AG09319 (cell line): ENCODE measurements at regions not wholly inside any gene's neighbourhood (a gene's known extent, or its start where the extent isn't known, plus 50 kb on each side); places are given as distances from the start of the nearest gene placed in this dataset.
"Not testable (repeated sequence)": the region's sequence is repeated elsewhere in the genome, so short reads cannot be mapped to it uniquely, and the experiment has no call there.

Experiments
- DNase-seq: peaks from one replicate; pipeline ENCODE4 v3.0.0-alpha.2; 2010; ENCODE audit warnings: low read depth; ENCODE audit errors: extremely low read depth
- CTCF ChIP-seq: IDR thresholded peaks from 2 replicates; pipeline ENCODE4 v1.5.1; 2011; ENCODE audit warnings: low read depth, mild to moderate bottlenecking, inconsistent platforms, low read length, moderate library complexity

- TF ChIP-seq CTCF = no peak
- no peak for DNase-seq
These were observed 400.7 kb upstream of the RORB start for GRCh38 chr9:74096420-74096819.

- TF ChIP-seq CTCF = no peak
- DNase-seq = no peak
These were observed 397.1 kb upstream of the RORB start for GRCh38 chr9:74100042-74100441.

- DNase-seq = not testable (repeated sequence)
These were observed 395.0 kb upstream of the RORB start for GRCh38 chr9:74102148-74102547.

DNA sequence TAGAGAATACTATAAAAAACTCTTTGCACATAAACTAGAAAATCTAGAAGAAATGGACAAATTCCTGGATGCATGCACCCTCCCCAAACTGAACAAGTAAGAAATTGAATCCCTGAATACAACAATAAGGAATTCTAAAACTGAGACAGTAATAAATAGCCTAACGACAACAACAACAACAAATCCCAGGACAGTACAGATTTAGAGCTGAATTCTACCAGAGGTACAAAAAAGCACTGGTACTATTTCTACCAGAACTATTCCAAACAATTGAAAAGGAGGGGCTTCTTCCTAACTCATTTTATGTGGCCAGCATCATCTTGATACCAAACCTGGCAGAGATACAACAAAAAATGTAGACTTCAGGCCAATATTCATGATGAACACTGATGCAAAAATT lies 394.4 kb upstream of the RORB start:
- no peak for DNase-seq
- TF ChIP-seq CTCF = no peak

DNA sequence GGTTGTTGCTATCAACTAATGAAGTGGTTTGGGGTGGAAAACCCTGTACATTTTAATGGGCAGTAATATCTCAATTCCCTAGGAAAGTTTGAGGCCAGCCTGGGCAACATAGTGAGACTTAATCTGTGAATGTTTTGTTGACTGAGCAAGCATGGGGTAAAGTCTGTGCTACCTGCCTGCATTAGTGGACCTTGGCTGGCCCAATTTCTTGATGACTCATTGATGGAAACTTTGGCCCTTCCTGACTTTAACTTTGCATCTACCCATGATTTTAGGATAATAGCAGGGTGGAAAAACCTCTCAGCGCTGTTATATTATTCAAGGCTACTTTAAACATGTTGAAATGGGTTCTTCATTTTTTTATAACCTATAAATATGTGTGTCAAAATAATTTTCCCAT lies 389.4 kb upstream of the RORB start:
- no peak for TF ChIP-seq CTCF
- no peak for DNase-seq

GRCh38 chr9:74115976-74116375 lies 381.2 kb upstream of the RORB start:
- no peak for TF ChIP-seq CTCF
- no peak for DNase-seq

DNA sequence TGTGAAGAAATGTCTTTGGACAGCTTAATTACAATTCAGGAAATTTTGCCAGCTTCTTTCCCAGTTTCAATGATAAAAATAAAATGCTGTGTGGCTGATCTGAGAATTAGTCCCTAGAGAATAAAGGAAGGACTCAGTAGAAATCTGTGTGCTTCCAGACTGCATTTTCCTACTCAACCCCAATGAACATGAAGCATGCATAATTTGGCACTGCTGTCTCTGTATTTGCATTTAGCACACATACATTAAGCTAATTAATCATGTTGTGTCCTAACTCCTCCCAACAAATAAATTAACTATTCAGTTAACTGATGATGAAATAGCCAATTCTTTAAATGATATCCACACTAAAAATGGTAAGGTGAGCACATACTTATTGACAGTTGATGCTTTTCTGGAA lies 380.0 kb upstream of the RORB start:
- DNase-seq = no peak
- no peak for TF ChIP-seq CTCF

- no peak for DNase-seq
- no peak for TF ChIP-seq CTCF
These were observed 379.4 kb upstream of the RORB start for GRCh38 chr9:74117731-74118130.
